ENCODE measurements at regions not wholly inside any gene's neighbourhood (a gene's known extent, or its start where the extent isn't known, plus 50 kb on each side); places are given as distances from the start of the nearest gene placed in this dataset.

DNA sequence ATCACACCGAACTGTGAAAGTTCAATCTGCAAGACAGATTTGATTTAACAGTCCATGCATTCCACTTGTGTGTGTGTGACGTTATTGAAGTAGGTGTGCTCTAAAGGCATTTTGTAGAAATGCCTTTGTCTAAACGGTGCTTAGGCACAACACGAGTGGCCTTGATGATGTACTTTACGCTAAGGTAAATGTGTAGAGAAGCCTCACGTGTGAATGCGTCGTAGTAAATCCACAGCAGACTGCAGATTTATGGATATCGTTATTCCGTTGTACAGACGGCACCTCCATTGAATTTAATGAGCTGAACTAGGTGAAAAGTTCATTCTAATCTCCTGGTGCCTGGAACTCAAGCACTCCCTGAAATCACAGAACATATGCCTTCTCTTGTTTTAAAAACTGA lies 202.8 kb upstream of the STXBP6 start:
- no peak for TF ChIP-seq EZH2phosphoT487 (IDR thresholded peaks at IDR 0.05; ENCODE audit: borderline replicate concordance, low read length)
- TF ChIP-seq, protein P1, sequence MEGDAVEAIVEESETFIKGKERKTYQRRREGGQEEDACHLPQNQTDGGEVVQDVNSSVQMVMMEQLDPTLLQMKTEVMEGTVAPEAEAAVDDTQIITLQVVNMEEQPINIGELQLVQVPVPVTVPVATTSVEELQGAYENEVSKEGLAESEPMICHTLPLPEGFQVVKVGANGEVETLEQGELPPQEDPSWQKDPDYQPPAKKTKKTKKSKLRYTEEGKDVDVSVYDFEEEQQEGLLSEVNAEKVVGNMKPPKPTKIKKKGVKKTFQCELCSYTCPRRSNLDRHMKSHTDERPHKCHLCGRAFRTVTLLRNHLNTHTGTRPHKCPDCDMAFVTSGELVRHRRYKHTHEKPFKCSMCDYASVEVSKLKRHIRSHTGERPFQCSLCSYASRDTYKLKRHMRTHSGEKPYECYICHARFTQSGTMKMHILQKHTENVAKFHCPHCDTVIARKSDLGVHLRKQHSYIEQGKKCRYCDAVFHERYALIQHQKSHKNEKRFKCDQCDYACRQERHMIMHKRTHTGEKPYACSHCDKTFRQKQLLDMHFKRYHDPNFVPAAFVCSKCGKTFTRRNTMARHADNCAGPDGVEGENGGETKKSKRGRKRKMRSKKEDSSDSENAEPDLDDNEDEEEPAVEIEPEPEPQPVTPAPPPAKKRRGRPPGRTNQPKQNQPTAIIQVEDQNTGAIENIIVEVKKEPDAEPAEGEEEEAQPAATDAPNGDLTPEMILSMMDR (IDR thresholded peaks at IDR 0.05; ENCODE audit: low read depth, low read length, poor library complexity, severe bottlenecking): no peak
